HG02973 (cell line): ENCODE measurements at regions not wholly inside any gene's neighbourhood (a gene's known extent, or its start where the extent isn't known, plus 50 kb on each side); places are given as distances from the start of the nearest gene placed in this dataset.
A peak's percentile ranks its signal among the peaks of the same experiment; 100 is the strongest.

Experiments
- ATAC-seq: cut with Tn5 transposase; IDR thresholded peaks from one replicate; pipeline ENCODE4 v1.9.1; 2021; ENCODE audit warnings: moderate library complexity; ENCODE audit not compliant: unreplicated experiment

DNA sequence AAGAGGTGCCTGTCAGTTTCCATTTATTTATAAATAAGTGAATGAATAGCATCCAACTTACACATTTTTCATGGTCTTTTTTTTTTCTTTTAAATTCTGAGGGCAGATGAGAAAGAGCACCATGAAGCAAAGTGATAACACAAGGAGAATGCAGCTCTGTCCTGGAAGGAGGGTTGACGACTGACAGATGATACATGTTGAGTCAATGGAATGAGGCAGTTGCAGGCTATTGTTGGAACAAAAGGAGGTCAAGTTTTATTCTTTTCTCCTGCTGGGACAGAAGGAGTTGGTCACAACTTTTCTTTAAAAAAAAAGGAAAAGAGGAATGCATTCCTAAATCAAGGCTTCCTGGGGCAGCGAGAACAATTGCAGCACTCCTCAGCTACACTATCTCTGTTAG is 119.9 kb upstream of the PLEKHG7 start:
- no peak for ATAC-seq

DNA sequence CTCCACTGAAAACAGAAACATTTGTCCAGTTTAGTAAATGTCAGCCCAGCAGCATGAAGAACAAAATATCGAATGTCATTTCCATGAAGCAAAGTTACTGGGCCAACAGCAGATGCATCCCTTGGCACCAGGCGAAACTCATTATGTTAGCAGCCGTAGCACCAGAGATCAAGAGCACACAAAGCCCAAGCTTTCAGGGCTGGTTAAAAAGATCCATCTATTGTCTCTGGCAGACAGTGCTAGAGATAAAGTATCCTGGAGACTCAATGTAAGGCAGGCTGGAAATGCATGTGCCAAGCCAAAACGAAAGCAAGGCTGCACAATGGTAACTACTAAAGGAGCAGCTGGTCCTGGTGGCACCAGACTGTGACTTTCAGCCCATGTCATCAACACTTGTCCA is 120.3 kb upstream of the PLEKHG7 start:
- no peak for ATAC-seq

DNA sequence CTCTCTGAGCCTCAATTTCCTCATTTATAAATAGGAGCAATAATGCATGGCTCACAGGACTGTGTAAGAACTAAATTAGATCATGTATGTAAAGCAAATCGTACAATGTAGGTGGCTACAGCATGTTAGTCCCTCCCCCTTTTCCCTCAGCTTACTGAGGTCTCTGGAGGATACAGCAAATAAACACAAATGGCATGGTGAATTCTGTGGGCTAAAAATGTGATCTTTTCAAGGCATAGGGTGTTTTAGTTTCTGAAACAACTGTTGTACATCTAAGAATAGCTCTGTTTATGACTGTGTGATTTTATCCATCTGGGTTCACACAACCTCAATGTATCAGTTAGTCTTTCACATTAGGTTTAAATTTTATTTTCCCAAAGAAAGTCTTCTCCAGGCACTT is 121.2 kb upstream of the PLEKHG7 start:
- no peak for ATAC-seq

DNA sequence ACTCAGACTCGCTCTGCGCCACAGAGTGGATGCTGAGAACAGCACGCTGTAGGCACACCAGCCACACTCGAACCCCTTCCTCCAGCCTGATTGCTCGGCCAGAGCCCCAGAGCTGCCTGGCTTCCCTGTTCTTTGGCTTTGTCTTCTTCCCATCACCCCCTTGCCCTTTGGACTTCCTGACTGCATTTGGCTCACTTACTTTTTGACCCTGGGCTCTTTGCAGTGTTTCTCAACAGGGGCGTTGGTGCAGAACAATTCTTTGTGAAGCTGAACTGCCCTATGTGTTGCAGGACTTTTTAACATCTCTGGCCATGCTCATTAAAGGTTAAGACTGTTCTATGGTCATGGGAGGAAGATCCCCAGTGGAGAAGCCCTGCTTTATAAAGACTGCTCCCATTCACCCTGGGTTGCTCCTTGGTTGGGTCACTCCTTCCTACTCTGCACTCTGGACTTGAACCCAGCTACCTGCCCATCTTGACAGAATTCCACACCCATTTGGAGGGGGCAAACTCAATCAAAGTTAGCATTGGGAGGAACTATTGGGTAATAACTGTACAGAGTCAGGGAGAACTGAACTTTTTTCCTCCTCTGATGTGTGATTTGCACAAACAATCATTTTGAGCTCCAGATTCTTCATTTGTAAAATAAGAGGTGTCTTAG is 127.7 kb upstream of the PLEKHG7 start:
- ATAC-seq: no peak

DNA sequence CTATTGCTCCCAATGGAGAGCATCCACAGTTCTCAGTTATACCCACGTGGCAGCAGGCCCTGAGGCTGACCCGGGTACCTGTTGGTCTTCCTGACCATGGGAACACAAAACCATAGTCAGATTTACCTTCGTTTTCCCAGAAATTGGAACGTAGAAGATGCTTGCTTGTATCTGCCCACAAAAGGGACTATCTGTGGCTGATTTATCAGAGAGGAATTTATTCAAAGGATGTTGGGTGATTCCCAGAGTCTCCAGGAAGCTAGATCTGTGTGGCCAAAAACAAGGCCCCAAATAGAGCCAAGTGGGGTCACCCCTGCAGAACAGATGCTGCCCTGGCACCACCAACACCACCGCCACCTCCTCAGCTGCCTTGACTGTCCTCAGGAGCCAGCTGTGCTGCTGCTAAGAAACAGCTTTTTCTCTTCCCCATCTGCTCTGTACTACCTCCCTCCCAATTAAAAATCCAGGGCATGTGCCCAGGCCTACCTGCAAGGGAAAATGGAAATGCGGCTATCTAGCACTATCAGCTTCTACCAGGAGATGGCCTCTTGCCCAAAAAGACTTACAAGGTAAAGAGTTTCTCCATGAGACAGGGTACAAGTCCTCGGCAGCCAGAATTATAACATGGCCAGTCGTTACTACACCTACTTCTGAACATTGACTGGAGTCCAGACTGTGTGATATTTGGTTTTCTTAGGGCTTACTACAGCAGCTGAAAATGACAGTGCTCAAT is 128.6 kb upstream of the PLEKHG7 start:
- no peak for ATAC-seq

DNA sequence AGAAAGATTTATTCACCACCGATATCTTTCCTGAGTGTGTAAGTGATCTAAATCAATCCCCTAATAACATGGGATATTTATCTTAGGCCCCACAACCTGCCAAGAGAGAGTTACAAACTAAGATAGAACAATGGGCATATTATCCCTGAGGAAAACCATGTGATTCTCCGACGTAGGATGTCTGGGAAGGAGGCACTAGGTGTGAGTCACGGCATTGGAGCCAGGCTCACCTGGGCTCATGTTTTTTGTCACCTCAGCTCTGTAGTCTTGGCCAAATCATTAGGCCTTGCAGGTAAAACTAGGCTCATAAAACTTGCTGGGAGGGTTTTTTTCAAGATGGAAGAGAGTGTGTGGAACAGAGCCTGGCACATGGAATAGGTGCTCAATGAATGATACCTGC is 129.7 kb upstream of the PLEKHG7 start:
- ATAC-seq: no peak

DNA sequence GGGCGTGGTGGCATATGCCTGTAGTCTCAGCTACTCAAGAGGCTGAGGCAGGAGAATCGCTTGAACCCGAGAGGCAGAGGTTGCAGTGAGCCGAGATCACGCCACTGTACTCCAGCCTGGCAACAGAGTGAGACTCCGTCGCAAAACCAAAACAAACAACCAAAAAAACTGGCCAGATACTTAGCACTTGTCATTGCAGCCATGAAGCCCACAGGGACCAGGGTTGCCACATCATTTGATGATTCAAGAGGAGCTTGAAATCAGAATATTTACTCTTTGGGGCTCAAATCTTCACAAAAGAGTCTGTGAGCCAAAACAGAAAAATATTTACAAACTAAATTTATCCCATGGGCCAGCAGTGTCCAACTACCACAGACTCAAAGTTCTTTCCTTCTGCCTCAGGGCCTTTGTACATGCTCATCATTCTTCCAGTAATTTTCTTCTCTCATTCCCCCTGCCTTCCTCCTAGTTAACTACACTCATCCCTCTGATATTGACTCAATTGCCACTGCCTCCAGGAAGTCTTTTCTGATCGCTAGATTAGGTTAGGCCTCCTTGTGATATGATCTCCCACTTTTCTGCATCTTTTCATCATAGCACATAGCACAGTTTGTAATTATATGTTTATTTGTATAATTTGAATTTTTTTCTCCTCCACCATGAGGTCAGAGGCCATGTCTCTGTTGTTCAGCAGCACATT is 130.8 kb upstream of the PLEKHG7 start:
- no peak for ATAC-seq

DNA sequence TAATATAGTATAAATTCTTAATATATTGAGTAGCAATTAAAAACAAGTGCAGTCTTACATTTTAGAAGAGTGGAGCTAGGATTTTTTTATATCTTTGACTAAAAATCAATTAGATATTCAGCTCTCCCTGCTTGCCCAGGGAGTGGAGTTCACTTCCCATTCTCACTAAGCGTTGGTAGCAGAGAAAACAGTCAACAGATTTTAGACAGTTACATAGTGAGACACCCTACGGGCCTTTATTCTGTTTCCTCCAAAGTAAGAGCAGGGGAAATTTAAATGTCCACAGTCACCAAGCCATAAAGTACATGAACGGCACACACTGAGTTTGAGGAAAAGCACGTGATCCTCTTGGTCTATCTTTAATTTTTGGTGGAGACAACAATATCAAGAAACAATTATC is 131.6 kb upstream of the PLEKHG7 start:
- ATAC-seq: no peak

DNA sequence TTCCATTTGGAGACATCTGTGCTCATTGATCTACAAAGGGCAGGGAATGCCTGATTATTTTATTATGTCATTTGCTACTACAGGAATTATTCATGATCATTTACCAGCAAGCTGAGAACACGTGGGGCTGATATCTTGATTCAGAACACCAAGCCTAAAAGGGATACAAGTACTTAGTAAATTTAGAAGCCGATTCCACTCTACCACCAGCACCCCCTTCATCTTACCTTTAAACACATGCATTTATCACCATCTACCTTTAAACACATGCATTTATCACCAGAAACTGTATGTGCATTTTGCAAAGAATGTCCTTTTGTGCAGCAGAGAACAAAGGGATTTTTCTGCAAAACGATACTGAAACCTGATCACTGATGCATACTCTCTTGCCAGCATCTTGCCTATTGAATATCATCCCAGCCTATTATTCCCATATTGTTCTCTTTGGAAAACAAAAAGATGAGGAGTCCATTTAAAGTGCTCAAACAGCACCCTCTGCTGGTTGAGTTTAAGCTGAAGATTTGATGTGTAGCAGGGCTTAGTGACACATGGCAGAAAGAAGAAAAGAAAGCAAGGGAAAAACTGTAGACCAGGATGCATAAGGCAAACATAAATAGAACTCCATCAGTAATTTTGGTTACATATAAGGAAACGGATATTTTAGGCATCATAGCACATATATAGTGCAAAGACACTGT is 132.6 kb upstream of the PLEKHG7 start:
- peak; percentile 94 for ATAC-seq

DNA sequence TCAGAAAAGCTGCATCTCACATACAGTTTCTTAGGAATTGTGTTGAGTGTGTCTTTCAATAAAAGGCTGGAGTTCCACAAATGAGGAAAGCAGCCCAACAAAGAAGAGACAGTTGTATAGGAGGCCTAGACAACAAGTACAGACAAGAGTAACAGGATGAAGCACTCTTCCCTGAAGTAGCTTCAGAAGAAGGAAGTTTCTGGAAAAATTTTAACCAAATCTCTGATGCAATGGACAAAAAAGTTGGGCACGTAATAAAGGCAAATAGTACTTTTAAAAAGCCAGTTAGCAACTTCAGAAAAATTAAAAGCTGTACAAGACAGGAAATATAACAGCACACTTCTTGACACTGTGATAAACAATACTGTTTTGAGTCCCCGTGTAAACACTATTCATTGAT is 134.1 kb upstream of the PLEKHG7 start:
- no peak for ATAC-seq

DNA sequence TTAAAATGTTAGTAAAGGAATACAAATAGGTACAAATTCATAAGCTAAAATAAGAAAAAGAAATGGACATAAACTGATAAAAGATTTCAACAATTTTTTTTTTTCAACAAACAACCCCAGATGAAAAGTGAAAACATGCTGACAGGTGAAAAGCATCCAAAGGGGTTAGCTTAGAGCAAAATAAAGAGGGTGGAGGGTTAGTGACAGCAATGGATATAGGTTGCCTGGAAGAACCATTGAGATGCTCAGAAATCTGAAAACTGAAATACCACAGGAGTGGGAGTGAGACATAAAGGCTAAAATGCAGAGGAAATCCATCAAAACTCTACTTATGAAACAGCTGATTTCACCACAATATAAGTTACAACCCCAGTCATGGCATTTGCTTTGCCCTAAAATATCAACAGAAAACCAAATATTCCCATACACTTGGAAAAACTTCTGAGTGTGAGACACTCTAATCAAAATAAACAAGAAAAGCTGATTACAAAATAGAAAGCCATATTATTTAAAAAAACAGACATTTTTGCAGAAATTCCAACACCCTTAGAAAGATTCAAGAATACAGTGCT is 136.3 kb upstream of the PLEKHG7 start:
- no peak for ATAC-seq

DNA sequence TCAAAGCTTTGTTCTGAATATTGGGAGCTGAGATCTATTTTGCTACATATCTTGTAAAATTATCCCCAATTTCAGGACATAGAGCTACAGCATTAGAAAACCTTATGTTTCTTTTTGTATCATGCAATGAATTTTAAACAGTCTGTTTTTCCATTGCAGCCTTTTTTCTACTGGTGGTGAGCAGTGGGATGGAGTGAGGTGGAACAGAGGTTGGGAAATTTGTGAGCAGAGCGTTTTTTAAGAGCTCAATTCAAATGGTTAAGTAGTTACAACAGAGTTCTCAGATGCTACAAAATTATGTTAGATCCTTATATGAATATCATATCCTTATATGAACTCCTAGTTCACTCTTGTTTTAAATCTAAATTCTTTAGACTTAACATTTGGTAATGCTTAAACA is 139.0 kb upstream of the PLEKHG7 start:
- ATAC-seq: no peak

DNA sequence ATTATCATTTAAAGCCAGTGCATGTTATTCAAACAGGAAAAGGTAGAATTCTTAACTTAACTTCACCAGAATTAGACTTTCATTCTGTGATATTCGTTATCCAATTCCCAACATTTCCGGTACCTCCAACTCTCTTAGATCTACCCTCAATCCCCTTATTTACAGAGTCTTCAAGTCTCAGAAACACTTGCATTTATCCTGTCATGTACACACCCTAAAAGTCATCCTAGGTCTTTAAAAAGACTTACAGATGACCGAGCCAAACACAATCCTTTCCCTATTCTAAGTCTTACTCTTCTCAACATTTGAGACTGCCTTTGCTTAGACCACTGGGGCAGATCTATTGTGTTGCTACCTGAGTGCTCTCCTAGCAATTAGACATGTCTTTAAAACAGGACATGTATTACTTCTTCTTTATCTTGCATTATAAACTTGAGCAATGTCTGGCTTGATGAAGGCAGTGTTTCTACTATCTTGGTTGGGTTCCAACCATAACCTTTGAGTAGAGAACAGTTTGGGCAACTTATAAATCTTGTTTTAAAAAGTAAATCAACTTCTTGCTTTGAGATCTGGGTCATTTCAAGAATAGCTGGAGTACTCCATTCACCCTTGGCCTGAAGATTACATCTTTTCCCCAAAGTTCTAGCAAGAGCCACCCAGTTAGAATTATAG is 140.6 kb upstream of the PLEKHG7 start:
- no peak for ATAC-seq

DNA sequence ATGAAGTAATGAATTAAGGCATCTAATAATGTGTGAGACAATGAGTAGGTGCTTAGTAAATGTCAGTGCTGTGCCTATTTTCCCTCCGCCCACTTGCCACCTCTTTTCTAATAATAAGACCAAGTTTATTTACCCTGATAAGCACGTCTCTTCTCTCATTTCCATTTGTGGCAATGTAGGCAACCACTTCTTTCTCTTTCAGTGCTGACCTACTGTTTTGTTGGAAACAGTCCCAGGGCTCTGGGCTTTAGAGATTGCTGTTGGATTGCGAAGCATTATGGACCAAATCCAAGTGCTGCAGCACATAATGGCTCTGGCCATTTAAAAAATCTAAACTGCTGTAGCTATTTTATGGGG is 141.3 kb upstream of the PLEKHG7 start:
- no peak for ATAC-seq

DNA sequence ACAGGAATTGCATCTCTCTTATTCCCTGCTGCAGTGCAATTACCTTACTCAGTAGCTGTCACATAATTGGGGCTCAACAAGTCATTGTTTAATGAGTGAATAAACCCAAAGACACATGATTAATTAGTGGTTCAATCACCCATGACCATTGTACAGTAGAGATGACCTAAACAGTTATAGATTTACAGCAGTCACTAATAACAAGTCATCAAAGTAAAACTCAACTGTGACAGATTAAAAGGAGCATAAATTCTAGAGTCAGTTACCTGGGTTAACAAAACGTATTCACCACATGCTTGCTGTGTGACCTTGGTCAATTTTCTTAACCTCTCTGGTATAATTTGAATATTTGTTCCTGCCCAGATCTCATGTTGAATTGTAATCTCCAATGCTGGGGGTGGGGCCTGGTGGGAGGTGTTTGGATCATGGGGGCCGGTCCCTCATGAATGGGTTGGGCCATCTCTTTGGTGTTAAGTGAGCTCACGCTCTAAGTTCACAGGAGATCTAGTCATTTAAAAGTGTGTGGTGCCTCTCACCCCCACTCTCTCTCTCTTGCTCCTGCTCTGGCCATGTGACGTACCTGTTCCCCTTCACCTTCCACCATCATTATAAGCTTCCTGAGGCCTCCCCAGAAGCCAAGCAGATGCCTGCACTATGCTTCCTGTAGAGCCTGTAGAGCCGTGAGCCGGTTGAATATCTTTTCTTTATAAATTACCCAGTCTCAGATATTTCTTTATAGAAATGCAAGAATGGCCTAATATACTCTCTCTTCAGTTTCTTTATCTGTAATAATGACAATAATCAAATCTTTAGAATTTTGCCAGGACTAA is 141.9 kb upstream of the PLEKHG7 start:
- no peak for ATAC-seq

DNA sequence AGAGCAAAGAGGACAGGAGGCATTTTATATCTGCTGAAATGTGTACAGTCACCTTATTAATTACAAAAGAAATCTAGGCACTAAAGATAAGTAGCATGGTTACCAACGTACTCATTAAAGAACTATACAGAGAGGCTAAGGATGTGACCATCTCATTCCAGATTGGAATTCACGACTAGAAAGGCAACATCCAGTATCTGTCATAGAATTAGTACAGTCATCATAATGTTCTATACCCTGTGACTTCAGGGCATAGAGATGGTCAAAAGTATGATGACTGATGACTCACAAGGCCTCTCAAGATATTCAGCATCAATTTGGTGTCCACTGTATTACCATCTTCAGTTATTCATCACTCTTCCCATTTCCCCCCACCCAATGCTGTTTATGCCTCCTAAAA is 144.0 kb upstream of the PLEKHG7 start:
- no peak for ATAC-seq

DNA sequence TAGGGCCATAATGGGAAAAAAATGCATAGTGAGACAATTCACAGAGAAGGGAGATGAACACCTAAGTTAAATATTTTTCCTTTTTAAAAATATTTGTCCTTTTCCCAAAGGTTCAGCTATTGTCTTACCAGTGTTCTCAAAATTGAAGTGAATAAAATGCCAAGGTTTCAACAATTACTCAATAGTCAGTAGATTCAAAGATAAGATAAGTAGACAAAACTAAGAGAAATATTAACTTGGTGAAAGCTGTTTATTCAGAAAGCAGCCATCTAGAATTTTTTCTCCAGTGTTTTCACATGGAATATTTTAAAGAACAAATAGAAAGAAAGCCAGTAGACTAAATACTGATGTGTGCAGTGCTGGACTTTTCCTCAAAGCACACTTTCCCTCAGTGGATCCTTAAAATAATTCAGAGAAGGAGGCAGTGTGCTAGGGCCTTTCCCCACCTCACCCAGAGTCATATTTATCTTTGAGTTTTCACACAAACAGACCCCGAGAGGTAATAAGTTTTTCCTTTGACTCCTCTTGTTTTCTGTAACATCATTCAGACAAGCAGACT is 144.5 kb upstream of the PLEKHG7 start:
- no peak for ATAC-seq

DNA sequence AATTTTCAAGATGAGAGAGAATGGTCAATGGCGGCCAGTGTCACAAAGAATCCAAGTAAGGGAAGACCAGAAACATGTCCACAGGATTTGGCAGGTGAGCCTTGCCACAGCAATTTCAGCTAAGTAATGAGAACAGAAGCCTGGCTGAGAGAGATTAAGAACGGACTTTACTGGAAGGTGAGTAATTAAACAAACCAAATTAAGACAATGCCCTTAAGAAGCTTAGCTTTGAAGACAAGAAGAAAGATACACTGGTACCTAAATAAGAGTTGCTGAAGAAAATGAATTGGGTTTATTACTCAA is 145.4 kb upstream of the PLEKHG7 start:
- no peak for ATAC-seq

DNA sequence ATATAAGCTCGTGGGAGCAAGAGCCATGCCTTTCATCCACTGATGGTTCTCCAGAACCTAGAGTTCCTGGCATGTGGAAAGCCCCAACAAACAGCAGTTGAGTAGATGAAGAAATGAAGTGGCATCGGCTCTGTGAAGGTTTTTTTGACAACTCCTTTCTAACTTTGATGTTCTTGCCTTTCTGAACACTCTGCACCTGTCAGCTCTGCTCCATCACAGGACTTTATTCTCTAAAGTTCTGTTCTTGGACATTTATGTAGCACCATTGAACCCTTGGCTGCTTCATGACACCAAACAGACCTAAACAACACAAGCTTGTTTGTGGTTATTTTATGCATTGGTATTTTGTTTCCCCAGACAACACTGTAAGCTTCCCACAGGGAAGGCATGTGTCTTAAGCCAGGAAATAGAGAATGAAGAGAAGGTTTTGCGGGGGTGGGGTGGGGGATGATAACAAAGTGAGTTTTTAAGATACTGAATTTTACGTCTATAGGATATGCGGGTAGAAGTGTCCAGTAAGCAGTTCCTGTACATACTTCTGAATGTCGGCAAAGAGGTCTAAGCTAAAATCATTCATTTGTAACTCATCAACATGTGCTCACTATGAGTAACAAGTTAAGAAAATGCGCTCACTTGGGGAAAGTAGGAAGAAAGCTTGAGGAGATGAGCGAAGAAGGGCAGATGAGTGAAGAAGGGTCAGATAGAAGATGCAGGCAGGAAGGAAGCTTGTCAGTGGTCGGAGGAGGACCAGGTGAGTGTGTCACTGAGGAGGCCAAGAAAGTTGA is 146.0 kb upstream of the PLEKHG7 start:
- no peak for ATAC-seq
